B cell (primary cell): ENCODE measurements at regions not wholly inside any gene's neighbourhood (a gene's known extent, or its start where the extent isn't known, plus 50 kb on each side); places are given as distances from the start of the nearest gene placed in this dataset.

Experiments used
- ATAC-seq: fragments of 200-7000 bp; cut with Tn5 transposase; one replicate; pipeline ENCODE4 v1.10.0; 2021; ENCODE audit warnings: low read depth, mild to moderate bottlenecking, moderate number of reproducible peaks, moderate library complexity
- CTCF ChIA-PET: fragments of 350-600 bp; sonication (Branson Sonifier 250); formaldehyde crosslinking; loops from one replicate; lab custom pipeline; 2021; ENCODE audit warnings: antibody characterized with exemption, inconsistent platforms; lab: Charles Lee
- POLR2A ChIA-PET: fragments of 350-600 bp; sonication (Branson Sonifier 250); formaldehyde crosslinking; loops from one replicate; lab custom pipeline; 2021; ENCODE audit warnings: antibody characterized with exemption; lab: Charles Lee
- DNase-seq: peaks from one replicate; pipeline ENCODE4 v3.0.0; 2013
- H2AFZ ChIP-seq: 2 replicates; pipeline ENCODE4 v1.6.1; 2012; ENCODE audit warnings: mild to moderate bottlenecking, low read depth, low read length; ENCODE audit not compliant: insufficient read depth, poor library complexity, severe bottlenecking
- H3K27ac ChIP-seq, 2 donors: 1 replicate in 1 of 2; 2 replicates in 1 of 2; pipeline ENCODE4 v1.5.1; 2012 to 2013; ENCODE audit warnings: low read length in 2 of 2, mild to moderate bottlenecking in 2 of 2, moderate library complexity in 1 of 2
- H3K27me3 ChIP-seq, 4 experiments: fragments of 200-600 bp in 1 of 4; sonication (generic) in 1 of 4; replicated peaks in 1 of 4; 1 replicate in 2 of 4; 2 replicates in 2 of 4; pipeline versions ENCODE4 v1.6.1 to v1.7.0; 2013 to 2016; ENCODE audit warnings: low read length in 3 of 4, mild to moderate bottlenecking in 2 of 4, mixed read lengths in 1 of 4, moderate library complexity in 1 of 4; ENCODE audit not compliant: insufficient read depth in 4 of 4, control insufficient read depth in 3 of 4; ENCODE audit errors: control extremely low read depth in 1 of 4
- H3K36me3 ChIP-seq, 2 experiments: replicated peaks in 1 of 2; 1 replicate in 1 of 2; 2 replicates in 1 of 2; pipeline versions ENCODE4 v1.6.1 to v1.7.1; 2013; ENCODE audit warnings: low read length in 1 of 2; ENCODE audit not compliant: insufficient read depth in 2 of 2, control insufficient read depth in 1 of 2; ENCODE audit errors: control extremely low read depth in 1 of 2, extremely low read depth in 1 of 2
- H3K4me1 ChIP-seq, 2 donors: fragments of 200-600 bp in 1 of 2; sonication (generic) in 1 of 2; 1 replicate in 1 of 2; 2 replicates in 1 of 2; pipeline versions ENCODE4 v1.5.1 to v1.6.1; 2013 to 2017; ENCODE audit warnings: low read length in 2 of 2; ENCODE audit not compliant: control insufficient read depth in 2 of 2, insufficient read depth in 2 of 2
- H3K4me2 ChIP-seq: replicated peaks from 2 replicates; pipeline ENCODE3; 2012; ENCODE audit warnings: mild to moderate bottlenecking, low read depth, low read length; ENCODE audit not compliant: poor library complexity, severe bottlenecking
- H3K4me3 ChIP-seq, 5 experiments: fragments of 200-600 bp in 1 of 5; sonication (generic) in 1 of 5; 1 replicate in 3 of 5; 2 replicates in 2 of 5; pipeline versions ENCODE4 v1.5.1 to v1.7.0; 2011 to 2016; ENCODE audit warnings: low read length in 4 of 5, mild to moderate bottlenecking in 4 of 5, low read depth in 2 of 5, control low read depth in 1 of 5, moderate library complexity in 1 of 5; ENCODE audit not compliant: insufficient read depth in 1 of 5; ENCODE audit errors: control extremely low read depth in 1 of 5, extremely low read depth in 1 of 5
- H3K79me2 ChIP-seq: fragments of 200-600 bp; sonication (generic); one replicate; pipeline ENCODE4 v1.6.0; 2016; ENCODE audit warnings: low read length; ENCODE audit not compliant: control insufficient read depth, insufficient read depth
- H3K9ac ChIP-seq: fragments of 200-600 bp; sonication (generic); 2 replicates; pipeline ENCODE4 v1.6.1; 2017; ENCODE audit warnings: mild to moderate bottlenecking, low read length, moderate library complexity
- H3K9me3 ChIP-seq, 3 donors: one replicate each; pipeline versions ENCODE4 v1.6.1 to v1.7.1; 2013; ENCODE audit warnings: low read length in 2 of 3; ENCODE audit not compliant: control insufficient read depth in 2 of 3, insufficient read depth in 1 of 3; ENCODE audit errors: control extremely low read depth in 1 of 3
- H4K20me1 ChIP-seq: 2 replicates; pipeline ENCODE4 v1.6.0; 2012; ENCODE audit warnings: mild to moderate bottlenecking, low read length; ENCODE audit not compliant: insufficient read depth, control insufficient read depth, poor library complexity, severe bottlenecking
- H3K27ac Mint-ChIP-seq: one replicate; pipeline ENCODE4 v1.8.0; 2021; ENCODE audit warnings: mixed read lengths
- H3K27me3 Mint-ChIP-seq: one replicate; pipeline ENCODE4 v1.8.0; 2021; ENCODE audit warnings: mixed read lengths
- H3K4me1 Mint-ChIP-seq: one replicate; pipeline ENCODE4 v1.8.0; 2021; ENCODE audit warnings: mixed read lengths
- H3K4me3 Mint-ChIP-seq: one replicate; pipeline ENCODE4 v1.8.0; 2021; ENCODE audit warnings: mixed read lengths
- H3K9me3 Mint-ChIP-seq: one replicate; pipeline ENCODE4 v1.8.0; 2022; ENCODE audit warnings: mixed read lengths; ENCODE audit not compliant: insufficient read depth
- CTCF ChIP-seq: fragments of 200-600 bp; IDR thresholded peaks from one replicate; pipeline ENCODE4 v1.8.0; 2022; ENCODE audit warnings: antibody characterized with exemption, mild to moderate bottlenecking
- EZH2 ChIP-seq: IDR thresholded peaks from 2 replicates; pipeline ENCODE4 v1.6.1; 2012; ENCODE audit warnings: borderline replicate concordance, low read depth, mild to moderate bottlenecking, moderate library complexity, low read length; ENCODE audit not compliant: insufficient read depth, poor library complexity, severe bottlenecking
- WGBS: methylation state at CpG from one replicate; pipeline ENCODE4 v1.1.5; 2013; ENCODE audit warnings: missing lambda C conversion rate; ENCODE audit not compliant: insufficient coverage; 5-methylcytosine and 5-hydroxymethylcytosine counted together
- intact Hi-C: fragments of 100-400 bp; cut with micrococcal nuclease; formaldehyde crosslinking; loops from one replicate; pipeline ENCODE4 v1.10.0; 2022

- DNase-seq (no peak), ATAC-seq (no peak)
- intact Hi-C loops: no loop called here
- no peak overlapping the region for H3K4me3 Mint-ChIP-seq
- no peak overlapping the region for H2AFZ ChIP-seq
- H4K20me1 ChIP-seq: no peaks in the 10 kb centered on the region
- no peaks in the 10 kb centered on the region for H3K36me3 ChIP-seq
- ChIA-PET POLR2A (no interaction called here), CTCF (no interaction called here)
- H3K4me2 ChIP-seq: no peak overlapping the region
- no peak overlapping the region for H3K9ac ChIP-seq
- H3K9me3 Mint-ChIP-seq: no peaks in the 10 kb centered on the region
- no peaks in the 10 kb centered on the region for H3K79me2 ChIP-seq
- no peak for TF ChIP-seq CTCF
- no peak for TF ChIP-seq EZH2
- H3K4me1 ChIP-seq: no peaks in the 10 kb centered on the region
- peaks cover 0 to 2% (median 0%) of the 10 kb centered on the region in 3 donors for H3K9me3 ChIP-seq
- no peaks in the 10 kb centered on the region for H3K27me3 ChIP-seq
- no peaks in the 10 kb centered on the region for H3K27me3 Mint-ChIP-seq
- no peak overlapping the region for H3K4me3 ChIP-seq
- H3K4me1 Mint-ChIP-seq: no peaks in the 10 kb centered on the region
- H3K27ac ChIP-seq: no peak overlapping the region
- no peak overlapping the region for H3K27ac Mint-ChIP-seq
Observed at GRCh38 chr11:80129396-80129795, 688.6 kb upstream of the TENM4 start.

GRCh38 chr11:80122211-80122610 is 681.4 kb upstream of the TENM4 start:
- H3K9ac ChIP-seq: no peak overlapping the region
- no peak overlapping the region for H3K4me3 ChIP-seq
- no peak overlapping the region for H2AFZ ChIP-seq
- H3K27me3 ChIP-seq: no peaks in the 10 kb centered on the region
- DNase-seq (no peak), ATAC-seq (no peak)
- H3K36me3 ChIP-seq: no peaks in the 10 kb centered on the region
- H3K79me2 ChIP-seq: no peaks in the 10 kb centered on the region
- H3K9me3 ChIP-seq: peaks cover 0 to 6% (median 0%) of the 10 kb centered on the region in 3 donors
- no peak overlapping the region for H3K4me2 ChIP-seq
- no peaks in the 10 kb centered on the region for H3K4me1 ChIP-seq
- Mint-ChIP-seq H3K27ac (no peak overlapping the region), H3K9me3 (no peaks in the 10 kb centered on the region), H3K27me3 (no peaks in the 10 kb centered on the region), H3K4me3 (no peak overlapping the region), H3K4me1 (no peaks in the 10 kb centered on the region)
- 67% methylated on average over 1 of the region's 2 CpGs for WGBS
- CTCF ChIA-PET: no interaction called here
- TF ChIP-seq EZH2: no peak
- TF ChIP-seq CTCF: no peak
- intact Hi-C loops: no loop called here
- H3K27ac ChIP-seq: no peak overlapping the region
- no peaks in the 10 kb centered on the region for H4K20me1 ChIP-seq
- POLR2A ChIA-PET: no interaction called here
